ENCODE measurements at regions not wholly inside any gene's neighbourhood (a gene's known extent, or its start where the extent isn't known, plus 50 kb on each side); places are given as distances from the start of the nearest gene placed in this dataset.

GRCh38 chr5:2550509-2550908 lies 201.0 kb downstream of the IRX2 start:
- TF ChIP-seq CTCF (conservative IDR thresholded peaks at IDR 0.05; ENCODE audit: low read depth, low read length) (no peak), EZH2 (IDR thresholded peaks at IDR 0.05; ENCODE audit: low read length, unreplicated experiment) (no peak), EZH2phosphoT487 (IDR thresholded peaks at IDR 0.05; ENCODE audit: borderline replicate concordance, low read length) (no peak)
